ENCODE measurements at regions not wholly inside any gene's neighbourhood (a gene's known extent, or its start where the extent isn't known, plus 50 kb on each side); places are given as distances from the start of the nearest gene placed in this dataset.
A peak's percentile ranks its signal among the peaks of the same experiment; 100 is the strongest.

GRCh38 chr3:14345496-14346150 lies 56.8 kb upstream of the SLC6A6 start:
- no peaks in the 10 kb centered on the region; the same call in 1 of the 2 replicates for H3K9me3 ChIP-seq (ENCODE audit: control insufficient read depth, insufficient read depth, low read length)
- H2AK9ac ChIP-seq (replicated peaks; ENCODE audit: low read depth, low read length, poor library complexity) = peak overlapping the region; percentile 87
- H3K4me1 ChIP-seq (ENCODE audit: control insufficient read depth, insufficient read depth, low read length) = peaks cover 17% of the 10 kb centered on the region
- DNase-seq (peak; percentile 55), ATAC-seq (ENCODE audit: low read depth) (peak; percentile 79)
- no peak overlapping the region for H3K23ac ChIP-seq (ENCODE audit: low read depth, low read length)
- no peak overlapping the region for H2BK5ac ChIP-seq (ENCODE audit: low read depth, low read length, poor library complexity, severe bottlenecking)
- no peaks in the 10 kb centered on the region for H4K20me1 ChIP-seq (ENCODE audit: insufficient read depth, low read length)
- no peak overlapping the region for H3K4me2 ChIP-seq (ENCODE audit: low read depth, low read length)
- H3K79me1 ChIP-seq (ENCODE audit: low read depth in 1 of 2, low read length in 2 of 2) = no peaks in the 10 kb centered on the region
- H2BK15ac ChIP-seq (ENCODE audit: low read depth, low read length) = no peak overlapping the region
- no peak overlapping the region; the same call in none of the 2 replicates for H2AK5ac ChIP-seq (ENCODE audit: low read depth, low read length)
- BruUV-seq (replicated peaks) = no TSS peak
- H3K9ac ChIP-seq (ENCODE audit: low read depth, low read length) = no peak overlapping the region
- intact Hi-C loops (cut with micrococcal nuclease) (no loop called here), dilution Hi-C loops (cut with HindIII; ENCODE audit: low sequenced_read_pairs, unreplicated experiment) (no loop called here), in situ Hi-C loops (cut with MboI; ENCODE audit: low sequenced_read_pairs) (no loop called here)
- TF ChIP-seq MAFK (IDR thresholded peaks at IDR 0.05; ENCODE audit: low read depth, low read length) = no peak
- no peak for TF ChIP-seq RAD21 (IDR thresholded peaks at IDR 0.05; ENCODE audit: low read length)
- TF ChIP-seq NFE2L2 (IDR thresholded peaks at IDR 0.05; ENCODE audit: low read depth, low read length) = no peak
- TF ChIP-seq CTCF (conservative IDR thresholded peaks at IDR 0.05; ENCODE audit: low read depth, low read length) = no peak
- TF ChIP-seq FOS (IDR thresholded peaks at IDR 0.05; ENCODE audit: low read depth, low read length) = 0 out of 2 replicates have a peak, but pooled peaks have one; percentile 24
- no peak for TF ChIP-seq RFX5 (IDR thresholded peaks at IDR 0.05; ENCODE audit: low read depth, low read length)
- no peak overlapping the region for H3K56ac ChIP-seq (ENCODE audit: extremely low read depth, insufficient read depth, low read length)
- peak overlapping the region; percentile 12; the same call in 1 of the 2 replicates for H4K5ac ChIP-seq (ENCODE audit: low read depth, low read length)
- H2BK120ac ChIP-seq (ENCODE audit: low read depth, low read length) = peak overlapping the region; percentile 44; the same call in 1 of the 2 replicates
- H3K36me3 ChIP-seq (ENCODE audit: control insufficient read depth, insufficient read depth, low read length) = no peaks in the 10 kb centered on the region
- H4K91ac ChIP-seq (ENCODE audit: insufficient read depth, low read depth, low read length) = no peak overlapping the region
- POLR2A ChIA-PET (ENCODE audit: unreplicated experiment) = no interaction called here
- CTCF ChIA-PET = no interaction called here
- peak overlapping the region; percentile 29; the same call in 1 of the 2 replicates for H2BK20ac ChIP-seq (ENCODE audit: low read depth, low read length)
- H3K27me3 ChIP-seq (ENCODE audit: control insufficient read depth, insufficient read depth, low read length) = peaks cover 12% of the 10 kb centered on the region
- H3K18ac ChIP-seq (ENCODE audit: low read depth, low read length) = no peak overlapping the region; the same call in 1 of the 2 replicates
- H3K9me1 ChIP-seq (ENCODE audit: insufficient read depth, low read length) = peaks cover 8% of the 10 kb centered on the region; the same call in 1 of the 2 replicates
- no peak overlapping the region for H3K4me3 ChIP-seq (ENCODE audit: insufficient read depth, low read depth, low read length)
- H3K4ac ChIP-seq (ENCODE audit: low read depth, low read length) = peak overlapping the region; percentile 47; the same call in 1 of the 2 replicates
- no peak overlapping the region for H4K8ac ChIP-seq (ENCODE audit: low read depth in 2 of 2, low read length in 2 of 2)
- no peak overlapping the region for H3K14ac ChIP-seq (replicated peaks; ENCODE audit: low read depth, low read length)
- no peak overlapping the region for H3K27ac ChIP-seq (ENCODE audit: insufficient read depth, low read length)
- 90% methylated on average over 2 of the region's 7 CpGs; no CpG with 5 or more reads in 1 of the 2 experiments for WGBS, 2 experiments (ENCODE audit: extremely low coverage in 2 of 2, insufficient read length in 1 of 2)
- peak overlapping the region; percentile 83 for H2AFZ ChIP-seq (replicated peaks; ENCODE audit: low read length, poor library complexity)
